HUES64 (cell line): ENCODE measurements at regions not wholly inside any gene's neighbourhood (a gene's known extent, or its start where the extent isn't known, plus 50 kb on each side); places are given as distances from the start of the nearest gene placed in this dataset.

Experiments used
- H3K27ac ChIP-seq: 2 replicates; pipeline ENCODE4 v1.7.0; 2013; ENCODE audit warnings: low read depth, low read length, inconsistent platforms
- H3K27me3 ChIP-seq: 2 replicates; pipeline ENCODE4 v1.6.1; 2013; ENCODE audit warnings: mild to moderate bottlenecking, low read length; ENCODE audit not compliant: insufficient read depth
- H3K36me3 ChIP-seq: 2 replicates; pipeline ENCODE4 v1.6.1; 2013; ENCODE audit warnings: mild to moderate bottlenecking, low read length; ENCODE audit not compliant: insufficient read depth
- H3K4me1 ChIP-seq: 2 replicates; pipeline ENCODE4 v1.6.1; 2013; ENCODE audit warnings: mild to moderate bottlenecking, low read length, moderate library complexity; ENCODE audit not compliant: insufficient read depth
- H3K4me3 ChIP-seq: 2 replicates; pipeline ENCODE4 v1.5.1; 2013; ENCODE audit warnings: mild to moderate bottlenecking, low read length, moderate library complexity
- H3K9ac ChIP-seq: 2 replicates; pipeline ENCODE4 v1.6.1; 2013; ENCODE audit warnings: mild to moderate bottlenecking, low read depth, low read length
- H3K9me3 ChIP-seq: 2 replicates; pipeline ENCODE4 v1.6.1; 2013; ENCODE audit warnings: low read depth, low read length; ENCODE audit not compliant: insufficient read depth
- WGBS: fragments of 150-250, 120-280 bp; methylation state at CpG from one replicate; pipeline ENCODE4 v1.1.7; 2013; ENCODE audit warnings: missing lambda C conversion rate; 5-methylcytosine and 5-hydroxymethylcytosine counted together

- Histone ChIP-seq H3K27me3 (no peaks in the 10 kb centered on the region), H3K27ac (no peak overlapping the region), H3K4me3 (no peak overlapping the region), H3K36me3 (no peaks in the 10 kb centered on the region), H3K4me1 (no peaks in the 10 kb centered on the region), H3K9me3 (no peaks in the 10 kb centered on the region), H3K9ac (no peak overlapping the region)
- WGBS: 92% methylated on average over 2 of the region's 2 CpGs
Measured at GRCh38 chr13:62875118-62875640, 1459.5 kb upstream of the PCDH20 start.

DNA sequence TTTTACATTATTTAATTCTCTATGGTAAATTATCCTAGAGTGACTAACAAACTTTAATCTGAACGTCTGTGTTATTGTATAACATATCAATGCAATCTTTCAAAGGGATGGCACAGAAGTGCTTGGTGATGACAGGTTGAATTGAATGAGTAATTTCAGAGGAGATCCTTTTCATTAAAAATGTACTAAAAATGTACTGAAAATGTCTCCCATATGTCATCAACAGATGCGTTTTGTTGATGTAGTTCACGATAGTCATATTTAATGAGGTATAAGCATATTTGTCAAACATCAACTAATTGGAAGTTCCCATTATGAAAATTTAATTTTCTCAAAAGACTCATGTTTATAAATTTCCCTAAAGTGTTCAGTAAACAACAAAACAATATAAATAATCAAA is 1434.7 kb upstream of the PCDH20 start:
- Histone ChIP-seq H3K4me3 (no peak overlapping the region), H3K4me1 (no peaks in the 10 kb centered on the region), H3K9ac (no peak overlapping the region), H3K36me3 (no peaks in the 10 kb centered on the region), H3K27me3 (no peaks in the 10 kb centered on the region), H3K9me3 (no peaks in the 10 kb centered on the region), H3K27ac (no peak overlapping the region)
- WGBS: no CpG with 5 or more reads among the region's 3 CpGs

DNA sequence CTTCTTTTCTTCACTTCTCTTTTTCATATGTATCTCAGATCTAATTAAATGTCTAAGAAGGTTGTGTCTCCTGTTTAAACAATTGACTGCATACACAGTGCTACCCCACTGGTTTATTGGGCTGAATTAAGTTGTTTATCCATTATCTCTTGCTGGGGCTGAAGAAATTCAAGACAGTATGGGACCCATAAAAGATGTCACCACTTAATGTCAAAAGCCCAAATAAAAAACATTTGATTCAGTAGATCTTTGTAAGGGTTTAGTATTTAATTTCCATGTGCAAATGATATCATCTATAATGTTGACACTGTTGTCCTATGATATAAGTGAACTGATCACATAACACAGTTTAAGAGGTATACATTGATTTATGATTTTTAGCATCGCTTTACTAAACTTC is 1431.9 kb upstream of the PCDH20 start:
- no peaks in the 10 kb centered on the region for H3K36me3 ChIP-seq
- H3K4me3 ChIP-seq: no peak overlapping the region
- H3K27ac ChIP-seq: no peak overlapping the region
- no peaks in the 10 kb centered on the region for H3K9me3 ChIP-seq
- H3K4me1 ChIP-seq: no peaks in the 10 kb centered on the region
- no peaks in the 10 kb centered on the region for H3K27me3 ChIP-seq
- 88% methylated on average over 1 of the region's 1 CpG for WGBS
- H3K9ac ChIP-seq: no peak overlapping the region

- Histone ChIP-seq H3K27me3 (no peaks in the 10 kb centered on the region), H3K4me1 (no peaks in the 10 kb centered on the region), H3K4me3 (no peak overlapping the region), H3K9me3 (no peaks in the 10 kb centered on the region), H3K36me3 (no peaks in the 10 kb centered on the region), H3K27ac (no peak overlapping the region), H3K9ac (no peak overlapping the region)
- WGBS: 96% methylated on average over 1 of the region's 2 CpGs
Measured at GRCh38 chr13:62846302-62846701, 1430.7 kb upstream of the PCDH20 start.

DNA sequence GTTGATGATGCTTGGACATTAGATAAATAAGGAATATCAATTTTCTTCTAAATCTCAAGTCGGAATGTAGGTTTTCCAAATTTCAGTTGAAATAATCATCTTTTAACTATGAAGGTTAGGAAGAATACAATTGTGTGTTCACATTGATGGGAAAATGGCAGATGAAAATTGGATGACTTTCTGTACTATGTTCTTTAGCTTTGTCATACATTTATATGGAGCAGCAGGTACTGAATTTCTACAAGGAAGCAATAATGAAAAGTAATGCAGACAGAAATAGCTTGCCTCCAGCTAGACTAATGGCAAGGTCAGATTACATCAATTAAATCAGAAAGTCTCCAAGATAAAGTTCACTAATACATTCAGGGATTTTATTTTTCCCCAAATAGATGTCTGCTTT is 1423.7 kb upstream of the PCDH20 start:
- Histone ChIP-seq H3K27ac (no peak overlapping the region), H3K9ac (no peak overlapping the region), H3K4me3 (no peak overlapping the region), H3K9me3 (no peaks in the 10 kb centered on the region), H3K4me1 (no peaks in the 10 kb centered on the region), H3K27me3 (no peaks in the 10 kb centered on the region), H3K36me3 (no peaks in the 10 kb centered on the region)
- WGBS: 80% methylated on average over 1 of the region's 1 CpG

DNA sequence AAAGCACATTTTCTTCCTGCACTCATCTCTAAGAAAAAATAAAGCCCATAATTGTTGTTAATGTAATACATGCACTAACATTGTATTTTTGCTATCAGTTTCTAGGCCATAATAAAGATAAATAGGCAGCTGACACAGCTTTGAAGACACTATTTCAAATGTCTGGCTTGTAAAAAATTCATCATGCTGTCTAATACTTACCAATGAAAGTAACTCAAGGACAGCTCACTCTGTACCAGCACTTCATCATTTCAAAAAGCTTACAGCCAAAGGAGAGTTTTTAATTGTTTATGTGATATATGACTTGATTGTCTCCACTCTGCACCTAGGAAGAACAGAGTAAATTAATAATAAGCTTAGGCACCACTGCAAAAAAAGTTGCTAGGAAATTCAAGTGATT is 1423.3 kb upstream of the PCDH20 start:
- Histone ChIP-seq H3K4me3 (no peak overlapping the region), H3K9me3 (no peaks in the 10 kb centered on the region), H3K9ac (no peak overlapping the region), H3K4me1 (no peaks in the 10 kb centered on the region), H3K36me3 (no peaks in the 10 kb centered on the region), H3K27ac (no peak overlapping the region), H3K27me3 (no peaks in the 10 kb centered on the region)

GRCh38 chr13:62837895-62838294 is 1422.2 kb upstream of the PCDH20 start:
- WGBS: 96% methylated on average over 2 of the region's 2 CpGs
- Histone ChIP-seq H3K9ac (no peak overlapping the region), H3K27ac (no peak overlapping the region)

DNA sequence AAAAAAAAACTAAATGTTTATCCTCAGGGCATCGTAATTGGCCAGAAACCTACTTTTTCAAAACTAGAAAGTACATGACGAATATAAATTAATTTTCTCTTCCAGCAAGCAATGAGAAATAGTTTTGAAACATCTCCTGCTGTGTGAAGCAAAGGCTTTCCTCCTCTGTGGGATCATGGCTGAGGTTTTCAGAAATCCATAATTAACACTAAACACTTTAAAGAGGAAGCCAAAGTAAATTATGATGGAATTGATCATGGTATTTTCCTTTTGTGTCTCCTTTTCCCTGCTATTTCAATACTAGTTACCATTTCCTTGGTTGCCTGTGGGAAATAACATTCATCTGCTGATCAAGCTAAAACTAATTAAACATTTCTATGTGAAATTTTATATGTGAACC is 1413.8 kb upstream of the PCDH20 start:
- 100% methylated on average over 2 of the region's 2 CpGs for WGBS
- H3K4me3 ChIP-seq: no peak overlapping the region
- H3K27ac ChIP-seq: no peak overlapping the region
- no peaks in the 10 kb centered on the region for H3K36me3 ChIP-seq
- no peaks in the 10 kb centered on the region for H3K27me3 ChIP-seq
- no peaks in the 10 kb centered on the region for H3K4me1 ChIP-seq
- no peak overlapping the region for H3K9ac ChIP-seq
- H3K9me3 ChIP-seq: no peaks in the 10 kb centered on the region

More at GRCh38 chr13:62837895-62838294, 1422.2 kb upstream of the PCDH20 start:
- Histone ChIP-seq H3K4me1 (no peaks in the 10 kb centered on the region), H3K4me3 (no peak overlapping the region), H3K9me3 (no peaks in the 10 kb centered on the region), H3K36me3 (no peaks in the 10 kb centered on the region), H3K27me3 (no peaks in the 10 kb centered on the region)

DNA sequence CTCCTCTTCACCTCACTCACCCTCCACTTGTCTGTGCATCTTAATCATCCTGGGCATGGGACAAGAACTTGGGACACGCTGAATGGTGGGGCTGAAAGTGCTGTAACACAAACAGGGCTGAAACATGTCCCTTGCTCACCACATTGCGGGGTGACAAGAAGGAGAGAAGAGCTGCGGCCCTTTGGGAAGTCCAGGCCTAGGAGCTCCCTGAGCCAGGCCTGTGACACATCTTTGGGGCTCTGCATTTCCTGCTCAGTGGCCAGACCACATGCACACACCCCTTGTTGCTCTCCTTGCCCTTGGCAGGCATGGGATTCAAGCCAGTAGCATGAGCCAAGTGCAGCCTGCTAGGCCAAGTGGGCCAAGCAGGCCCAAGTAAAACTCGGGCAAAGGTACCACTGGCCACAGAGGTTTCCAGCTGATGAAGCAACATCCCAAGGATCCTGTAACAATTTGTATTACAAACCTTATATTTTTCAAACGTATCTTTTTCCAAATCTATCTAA is 1384.3 kb upstream of the PCDH20 start:
- Histone ChIP-seq H3K9me3 (no peaks in the 10 kb centered on the region), H3K36me3 (no peaks in the 10 kb centered on the region), H3K27ac (no peak overlapping the region), H3K9ac (no peak overlapping the region), H3K4me3 (no peak overlapping the region), H3K4me1 (no peaks in the 10 kb centered on the region), H3K27me3 (no peaks in the 10 kb centered on the region)
- 92% methylated on average over 4 of the region's 5 CpGs for WGBS

DNA sequence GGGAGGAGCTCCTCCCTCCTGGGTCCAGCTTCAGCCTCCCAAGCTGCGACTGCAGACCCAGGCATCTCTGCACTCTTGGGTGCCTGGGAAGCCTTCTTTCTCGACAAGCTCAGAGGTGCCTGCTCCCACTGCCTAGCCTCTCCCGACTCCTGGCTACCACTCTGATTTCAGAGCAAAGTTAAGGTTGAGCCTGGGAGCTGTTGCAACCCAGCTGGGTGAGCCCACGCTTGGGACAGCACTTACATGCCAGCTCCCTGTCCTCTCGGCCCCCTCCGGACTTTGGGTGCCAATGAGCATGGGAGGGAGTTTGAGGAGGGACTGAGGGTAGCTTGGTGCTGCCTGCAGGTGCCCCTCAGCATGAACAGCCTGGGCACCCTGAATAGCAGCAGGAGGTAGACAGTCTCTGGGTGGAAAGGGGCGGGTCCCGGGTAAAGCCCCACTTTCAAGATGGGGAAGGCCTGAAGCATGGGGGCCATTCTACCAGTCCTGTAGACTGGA is 1383.4 kb upstream of the PCDH20 start:
- H3K9ac ChIP-seq: no peak overlapping the region

DNA sequence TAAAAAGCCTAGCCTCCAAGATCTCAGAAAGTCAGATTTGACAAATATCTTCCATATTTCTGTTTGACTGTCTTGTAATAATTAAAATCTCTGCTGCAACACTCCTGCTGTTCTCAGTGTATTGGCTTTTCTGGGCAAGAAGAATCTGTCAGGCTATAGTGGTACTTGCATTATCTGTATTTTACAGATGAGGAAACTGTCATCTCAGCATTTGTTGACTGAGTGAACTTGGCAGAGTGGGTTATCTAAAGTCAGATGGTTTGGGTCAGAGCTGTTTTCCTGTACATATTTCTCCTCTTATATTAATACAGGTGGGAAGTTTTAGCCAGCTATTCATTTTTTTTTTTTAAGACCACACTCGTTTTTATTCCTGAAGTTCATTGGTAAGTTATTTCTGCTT is 1378.2 kb upstream of the PCDH20 start:
- no peaks in the 10 kb centered on the region for H3K9me3 ChIP-seq
- no peaks in the 10 kb centered on the region for H3K4me1 ChIP-seq
- no peak overlapping the region for H3K9ac ChIP-seq
- no peak overlapping the region for H3K4me3 ChIP-seq
- no peaks in the 10 kb centered on the region for H3K36me3 ChIP-seq
- WGBS: no CpG with 5 or more reads among the region's 1 CpG
- H3K27me3 ChIP-seq: no peaks in the 10 kb centered on the region
- H3K27ac ChIP-seq: no peak overlapping the region

More for the DNA sequence above, 1383.4 kb upstream of the PCDH20 start:
- H3K9me3 ChIP-seq: no peaks in the 10 kb centered on the region
- no peak overlapping the region for H3K4me3 ChIP-seq
- H3K4me1 ChIP-seq: no peaks in the 10 kb centered on the region
- H3K27me3 ChIP-seq: no peaks in the 10 kb centered on the region
- H3K27ac ChIP-seq: no peak overlapping the region
- WGBS: 95% methylated on average over 8 of the region's 8 CpGs
- H3K36me3 ChIP-seq: no peaks in the 10 kb centered on the region

- Histone ChIP-seq H3K9me3 (no peaks in the 10 kb centered on the region), H3K36me3 (no peaks in the 10 kb centered on the region), H3K27ac (no peak overlapping the region), H3K4me1 (no peaks in the 10 kb centered on the region), H3K9ac (no peak overlapping the region), H3K27me3 (no peaks in the 10 kb centered on the region), H3K4me3 (no peak overlapping the region)
- 100% methylated on average over 1 of the region's 1 CpG for WGBS
Measured at GRCh38 chr13:62781866-62782265, 1366.2 kb upstream of the PCDH20 start.
